CD4-positive, alpha-beta T cell (primary cell): ENCODE measurements at regions not wholly inside any gene's neighbourhood (a gene's known extent, or its start where the extent isn't known, plus 50 kb on each side); places are given as distances from the start of the nearest gene placed in this dataset.

Experiments
- ATAC-seq: fragments of 200-7000 bp; cut with Tn5 transposase; one replicate; pipeline ENCODE4 v1.10.0; 2022; ENCODE audit warnings: mild to moderate bottlenecking; ENCODE audit not compliant: poor library complexity
- CTCF ChIA-PET: fragments of 350-600 bp; sonication (Branson Sonifier 250); formaldehyde crosslinking; loops from one replicate; lab custom pipeline; 2021; ENCODE audit warnings: antibody characterized with exemption, inconsistent platforms; lab: Charles Lee
- POLR2A ChIA-PET: fragments of 350-600 bp; sonication (Branson Sonifier 250); formaldehyde crosslinking; loops from one replicate; lab custom pipeline; 2021; ENCODE audit warnings: antibody characterized with exemption, inconsistent platforms; lab: Charles Lee
- DNase-seq, 14 experiments: peaks; one replicate each; pipeline ENCODE4 v3.0.0-alpha.2; 2013 to 2020; ENCODE audit warnings: mixed read lengths in 2 of 14
- H3K27ac ChIP-seq, 2 donors: one replicate each; pipeline versions ENCODE4 v1.5.1 to v1.7.0; 2013; ENCODE audit warnings: low read length in 2 of 2, low read depth in 1 of 2, mild to moderate bottlenecking in 1 of 2
- H3K27me3 ChIP-seq, 2 experiments: 1 replicate in 1 of 2; 2 replicates in 1 of 2; pipeline versions ENCODE4 v1.6.1 to v1.7.0; 2013; ENCODE audit warnings: low read length in 2 of 2, control low read depth in 1 of 2, mild to moderate bottlenecking in 1 of 2, moderate library complexity in 1 of 2; ENCODE audit not compliant: insufficient read depth in 2 of 2, control insufficient read depth in 1 of 2
- H3K36me3 ChIP-seq: one replicate; pipeline ENCODE4 v1.6.1; 2013; ENCODE audit warnings: low read length, control low read depth; ENCODE audit not compliant: insufficient read depth
- H3K4me1 ChIP-seq: one replicate; pipeline ENCODE4 v1.6.1; 2013; ENCODE audit warnings: low read length, control low read depth; ENCODE audit not compliant: insufficient read depth
- H3K4me3 ChIP-seq: one replicate; pipeline ENCODE4 v1.5.1; 2013; ENCODE audit warnings: mild to moderate bottlenecking, low read length, moderate library complexity
- H3K9me3 ChIP-seq, 2 experiments: 1 replicate in 1 of 2; 2 replicates in 1 of 2; pipeline versions ENCODE4 v1.6.1 to v1.7.0; 2013; ENCODE audit warnings: low read length in 2 of 2, mild to moderate bottlenecking in 2 of 2, control low read depth in 1 of 2, moderate library complexity in 1 of 2; ENCODE audit not compliant: control insufficient read depth in 1 of 2, insufficient read depth in 1 of 2
- H3K27ac Mint-ChIP-seq: one replicate; pipeline ENCODE4 v1.8.0; 2020; ENCODE audit warnings: mixed read lengths
- H3K27me3 Mint-ChIP-seq: one replicate; pipeline ENCODE4 v1.8.0; 2021; ENCODE audit warnings: mixed read lengths
- H3K36me3 Mint-ChIP-seq: one replicate; pipeline ENCODE4 v1.8.0; 2021; ENCODE audit warnings: low read depth, mixed read lengths
- H3K4me1 Mint-ChIP-seq: one replicate; pipeline ENCODE4 v1.8.0; 2021; ENCODE audit warnings: low read depth, mixed read lengths
- H3K4me3 Mint-ChIP-seq: one replicate; pipeline ENCODE4 v1.8.0; 2020; ENCODE audit warnings: mild to moderate bottlenecking, mixed read lengths
- H3K9me3 Mint-ChIP-seq: one replicate; pipeline ENCODE4 v1.8.0; 2020; ENCODE audit warnings: mixed read lengths
- intact Hi-C, 2 experiments: fragments of 100-400 bp; cut with DNase I in 1 of 2; cut with micrococcal nuclease in 1 of 2; formaldehyde crosslinking; loops; one replicate each; pipeline versions ENCODE4 v1.15.1 to v1.9.0; 2023 to 2025; cut with DNase I, micrococcal nuclease
- TF ChIP-seq, protein P1 (sequence below): fragments of 200-600 bp; IDR thresholded peaks from one replicate; pipeline ENCODE4 v1.8.0; 2022; ENCODE audit warnings: antibody characterized with exemption, mild to moderate bottlenecking

DNA sequence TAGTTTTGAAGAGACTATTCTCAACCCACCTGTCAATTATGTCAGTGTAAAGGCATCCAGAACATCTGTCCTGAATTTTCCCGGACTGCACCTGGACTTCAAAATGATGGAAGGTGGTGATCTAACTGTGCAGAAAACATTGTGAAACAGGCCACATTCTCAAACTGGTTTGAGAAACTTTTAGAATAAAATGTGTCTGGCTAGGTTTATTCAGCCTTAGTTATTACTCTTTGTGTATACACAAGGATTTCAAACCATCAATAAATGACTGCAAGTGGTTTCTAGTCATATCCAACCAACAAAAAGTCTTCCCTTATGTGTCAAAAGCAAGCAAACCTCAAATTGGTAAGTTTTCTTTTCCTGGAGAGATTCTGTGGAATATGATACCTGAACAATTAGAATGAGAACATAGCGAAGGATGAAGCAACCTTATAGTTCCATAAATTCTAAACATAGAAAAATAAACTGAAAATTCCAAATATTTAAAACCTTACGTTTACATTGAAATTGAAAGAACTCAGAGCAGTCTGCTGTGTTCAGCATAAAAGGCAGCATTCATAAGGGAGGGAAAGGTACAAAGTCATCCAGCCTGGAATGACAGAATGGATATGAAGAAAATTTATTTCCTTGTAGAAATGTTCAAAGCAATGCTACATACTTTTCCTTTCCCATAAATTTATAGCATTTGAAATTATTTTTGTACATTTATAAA lies 306.6 kb upstream of the TGFBR2 start:
- Histone ChIP-seq H3K27me3 (no peaks in the 10 kb centered on the region), H3K36me3 (no peaks in the 10 kb centered on the region), H3K9me3 (peaks cover 0 to 4% of the 10 kb centered on the region in 2 experiments), H3K27ac (no peak overlapping the region), H3K4me3 (no peak overlapping the region), H3K4me1 (no peaks in the 10 kb centered on the region)
- Mint-ChIP-seq H3K9me3 (no peaks in the 10 kb centered on the region), H3K36me3 (no peaks in the 10 kb centered on the region), H3K4me3 (no peak overlapping the region), H3K27ac (no peak overlapping the region), H3K27me3 (no peaks in the 10 kb centered on the region), H3K4me1 (peaks cover 5% of the 10 kb centered on the region)
- TF ChIP-seq, protein P1, sequence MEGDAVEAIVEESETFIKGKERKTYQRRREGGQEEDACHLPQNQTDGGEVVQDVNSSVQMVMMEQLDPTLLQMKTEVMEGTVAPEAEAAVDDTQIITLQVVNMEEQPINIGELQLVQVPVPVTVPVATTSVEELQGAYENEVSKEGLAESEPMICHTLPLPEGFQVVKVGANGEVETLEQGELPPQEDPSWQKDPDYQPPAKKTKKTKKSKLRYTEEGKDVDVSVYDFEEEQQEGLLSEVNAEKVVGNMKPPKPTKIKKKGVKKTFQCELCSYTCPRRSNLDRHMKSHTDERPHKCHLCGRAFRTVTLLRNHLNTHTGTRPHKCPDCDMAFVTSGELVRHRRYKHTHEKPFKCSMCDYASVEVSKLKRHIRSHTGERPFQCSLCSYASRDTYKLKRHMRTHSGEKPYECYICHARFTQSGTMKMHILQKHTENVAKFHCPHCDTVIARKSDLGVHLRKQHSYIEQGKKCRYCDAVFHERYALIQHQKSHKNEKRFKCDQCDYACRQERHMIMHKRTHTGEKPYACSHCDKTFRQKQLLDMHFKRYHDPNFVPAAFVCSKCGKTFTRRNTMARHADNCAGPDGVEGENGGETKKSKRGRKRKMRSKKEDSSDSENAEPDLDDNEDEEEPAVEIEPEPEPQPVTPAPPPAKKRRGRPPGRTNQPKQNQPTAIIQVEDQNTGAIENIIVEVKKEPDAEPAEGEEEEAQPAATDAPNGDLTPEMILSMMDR: no peak
- DNase-seq (no peak), ATAC-seq (no peak)
- CTCF ChIA-PET: no interaction called here
- POLR2A ChIA-PET: no interaction called here
- intact Hi-C loops: no loop called here

DNA sequence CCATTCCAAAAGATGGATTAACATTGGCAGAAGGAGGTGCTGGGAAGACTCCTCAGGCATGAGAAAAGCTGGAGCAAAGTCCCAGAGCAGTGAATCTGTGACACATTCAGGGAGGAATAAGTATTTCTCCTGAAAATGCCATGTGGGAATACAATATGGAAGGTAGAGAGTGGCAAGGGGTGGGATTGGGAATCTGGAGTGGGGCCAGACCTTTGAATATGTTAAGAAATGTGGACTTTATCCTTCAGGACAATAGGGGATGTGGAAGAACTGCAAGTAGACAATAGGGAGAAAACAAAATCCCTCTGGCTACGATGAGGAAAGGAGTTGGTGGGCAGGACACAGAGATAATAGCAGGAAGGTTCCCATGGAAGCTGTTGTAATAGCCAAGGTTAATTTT lies 305.6 kb upstream of the TGFBR2 start:
- H3K27ac ChIP-seq: no peak overlapping the region
- POLR2A ChIA-PET: no interaction called here
- TF ChIP-seq, protein P1: no peak
- Mint-ChIP-seq H3K4me1 (peaks cover 5% of the 10 kb centered on the region), H3K27ac (no peak overlapping the region), H3K36me3 (no peaks in the 10 kb centered on the region), H3K9me3 (no peaks in the 10 kb centered on the region), H3K27me3 (no peaks in the 10 kb centered on the region), H3K4me3 (no peak overlapping the region)
- CTCF ChIA-PET: no interaction called here
- no peaks in the 10 kb centered on the region for H3K27me3 ChIP-seq
- ATAC-seq (no peak), DNase-seq (no peak)
- H3K36me3 ChIP-seq: no peaks in the 10 kb centered on the region
- intact Hi-C loops: no loop called here
- H3K9me3 ChIP-seq: peaks cover 0 to 4% of the 10 kb centered on the region in 2 experiments
- no peak overlapping the region for H3K4me3 ChIP-seq
- no peaks in the 10 kb centered on the region for H3K4me1 ChIP-seq

DNA sequence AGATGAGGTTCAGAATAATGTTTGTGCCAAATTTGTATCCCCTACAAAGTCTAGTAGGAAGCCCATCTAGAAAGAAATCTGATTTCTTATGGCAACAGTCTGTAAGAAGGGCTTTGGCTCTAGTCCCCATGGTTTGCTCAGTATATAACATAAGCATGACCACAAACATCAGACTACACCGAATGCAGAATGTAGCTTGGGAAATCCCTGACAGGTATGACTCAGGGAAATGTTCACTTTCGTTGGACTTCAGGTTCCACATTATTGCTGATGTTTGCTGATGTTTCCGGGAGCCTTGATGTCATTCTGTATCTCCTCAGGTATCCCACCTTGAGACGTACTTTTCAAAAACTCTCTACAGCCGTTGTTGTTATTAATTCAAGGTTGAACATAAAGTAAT lies 304.4 kb upstream of the TGFBR2 start:
- no peak for ATAC-seq
- POLR2A ChIA-PET: no interaction called here

More for the DNA sequence above, 304.4 kb upstream of the TGFBR2 start:
- Mint-ChIP-seq H3K4me3 (no peak overlapping the region), H3K36me3 (no peaks in the 10 kb centered on the region), H3K9me3 (peaks cover 5% of the 10 kb centered on the region), H3K27me3 (no peaks in the 10 kb centered on the region), H3K4me1 (peaks cover 5% of the 10 kb centered on the region), H3K27ac (no peak overlapping the region)
- Histone ChIP-seq H3K27ac (no peak overlapping the region), H3K4me3 (no peak overlapping the region), H3K4me1 (no peaks in the 10 kb centered on the region), H3K9me3 (peaks cover 0 to 4% of the 10 kb centered on the region in 2 experiments), H3K27me3 (no peaks in the 10 kb centered on the region), H3K36me3 (no peaks in the 10 kb centered on the region)
- intact Hi-C loops: no loop called here
- CTCF ChIA-PET: no interaction called here
- no peak for DNase-seq
- TF ChIP-seq, protein P1: no peak
